Gastroesophageal sphincter (tissue), 4 donors: ENCODE measurements at regions not wholly inside any gene's neighbourhood (a gene's known extent, or its start where the extent isn't known, plus 50 kb on each side); places are given as distances from the start of the nearest gene placed in this dataset.
"Not testable (repeated sequence)": the region's sequence is repeated elsewhere in the genome, so short reads cannot be mapped to it uniquely, and the experiment has no call there.

ENCODE experiments used
- ATAC-seq: fragments of 150-250 bp; one replicate; pipeline ENCODE4 v1.9.1; 2016; ENCODE audit warnings: mild to moderate bottlenecking, moderate library complexity
- H3K27ac ChIP-seq, 4 donors: fragments of 200-600 bp; sonication (generic) in 3 of 4; 1 replicate in 3 of 4; 2 replicates in 1 of 4; pipeline ENCODE4 v1.5.1; 2016 to 2019
- H3K27me3 ChIP-seq: fragments of 200-600 bp; sonication (generic); one replicate; pipeline ENCODE4 v1.5.1; 2019
- H3K36me3 ChIP-seq, 2 donors: fragments of 200-600 bp; sonication (generic); one replicate each; pipeline ENCODE4 v1.5.1; 2019; ENCODE audit warnings: control low read depth in 1 of 2
- H3K4me1 ChIP-seq, 3 donors: fragments of 200-600 bp; sonication (generic); 1 replicate in 2 of 3; 2 replicates in 1 of 3; pipeline ENCODE4 v1.5.1; 2016 to 2019; ENCODE audit warnings: control low read depth in 2 of 3
- H3K4me3 ChIP-seq, 2 donors: fragments of 200-600 bp; sonication (generic); one replicate each; pipeline ENCODE4 v1.5.1; 2019; ENCODE audit warnings: mild to moderate bottlenecking in 1 of 2, moderate library complexity in 1 of 2
- H3K9me3 ChIP-seq, 3 donors: fragments of 200-600 bp; sonication (generic); one replicate each; pipeline ENCODE4 v1.5.1; 2017 to 2019; ENCODE audit warnings: control low read depth in 2 of 3
- CTCF ChIP-seq, 4 experiments: fragments of 200-600 bp in 2 of 4; fragments of 450-650 bp in 2 of 4; sonication (generic) in 1 of 4; IDR thresholded peaks; one replicate each; pipeline ENCODE4 v1.5.1; 2017 to 2019; ENCODE audit warnings: antibody characterized with exemption in 4 of 4, mild to moderate bottlenecking in 2 of 4, moderate library complexity in 2 of 4
- EP300 ChIP-seq: sonication (generic); formaldehyde crosslinking; IDR thresholded peaks from one replicate; pipeline ENCODE4 v1.6.1; 2017; ENCODE audit warnings: antibody characterized with exemption, mild to moderate bottlenecking
- POLR2A ChIP-seq, 2 donors: fragments of 450-650 bp; IDR thresholded peaks; one replicate each; pipeline ENCODE4 v1.6.1; 2017; ENCODE audit warnings: antibody characterized with exemption in 2 of 2, mild to moderate bottlenecking in 2 of 2, moderate library complexity in 1 of 2
- POLR2AphosphoS5 ChIP-seq: sonication (generic); formaldehyde crosslinking; IDR thresholded peaks from one replicate; pipeline ENCODE4 v1.6.1; 2017; ENCODE audit warnings: antibody characterized with exemption
- WGBS, 2 donors: methylation state at CpG; one replicate each; pipeline ENCODE4 v1.1.5; 2018; ENCODE audit warnings: low coverage in 1 of 2; 5-methylcytosine and 5-hydroxymethylcytosine counted together

GRCh38 chr3:66642019-66642418, 141.2 kb upstream of the LRIG1 start:
- no peak for TF ChIP-seq POLR2A (IDR thresholded peaks at IDR 0.05)
- no peak for TF ChIP-seq POLR2AphosphoS5
- no peak for TF ChIP-seq CTCF (IDR thresholded peaks at IDR 0.05)
- TF ChIP-seq EP300: no peak
- Histone ChIP-seq H3K36me3 (no peaks in the 10 kb centered on the region), H3K4me1 (no peaks in the 10 kb centered on the region), H3K27ac (no peak overlapping the region), H3K9me3 (peaks cover 0 to 5% (median 0%) of the 10 kb centered on the region in 3 donors), H3K27me3 (no peaks in the 10 kb centered on the region), H3K4me3 (no peak overlapping the region)
- 85 to 88% methylated on average over 4 of the region's 4 CpGs for WGBS, 2 donors
- no peak for ATAC-seq

DNA sequence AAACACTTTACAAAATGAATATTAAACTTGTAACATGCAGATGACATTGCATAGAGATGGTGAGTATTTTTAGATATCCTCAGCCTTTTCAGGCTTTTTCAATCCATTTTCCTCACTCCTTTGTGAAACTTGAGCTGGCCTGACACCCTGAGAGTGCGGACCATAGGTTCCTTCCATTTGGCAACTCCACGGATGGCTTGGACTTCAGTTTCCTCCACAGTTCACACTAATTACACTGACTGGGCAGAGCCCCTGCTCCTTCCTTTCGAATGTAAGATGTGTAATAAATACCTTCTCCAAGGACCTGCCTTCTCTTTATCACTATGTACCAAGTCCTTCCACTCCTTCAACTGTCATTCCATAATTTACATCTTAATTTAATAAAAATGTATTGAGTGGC, 141.7 kb upstream of the LRIG1 start:
- Histone ChIP-seq H3K36me3 (no peaks in the 10 kb centered on the region), H3K9me3 (peaks cover 0 to 5% (median 0%) of the 10 kb centered on the region in 3 donors), H3K4me1 (no peaks in the 10 kb centered on the region), H3K27ac (no peak overlapping the region), H3K4me3 (no peak overlapping the region), H3K27me3 (no peaks in the 10 kb centered on the region)
- WGBS, 2 donors: 68 to 72% methylated on average over 2 to 3 of the region's 3 CpGs
- no peak for TF ChIP-seq POLR2A (IDR thresholded peaks at IDR 0.05)
- no peak for TF ChIP-seq EP300
- no peak for TF ChIP-seq POLR2AphosphoS5
- no peak for TF ChIP-seq CTCF (IDR thresholded peaks at IDR 0.05)
- no peak for ATAC-seq

DNA sequence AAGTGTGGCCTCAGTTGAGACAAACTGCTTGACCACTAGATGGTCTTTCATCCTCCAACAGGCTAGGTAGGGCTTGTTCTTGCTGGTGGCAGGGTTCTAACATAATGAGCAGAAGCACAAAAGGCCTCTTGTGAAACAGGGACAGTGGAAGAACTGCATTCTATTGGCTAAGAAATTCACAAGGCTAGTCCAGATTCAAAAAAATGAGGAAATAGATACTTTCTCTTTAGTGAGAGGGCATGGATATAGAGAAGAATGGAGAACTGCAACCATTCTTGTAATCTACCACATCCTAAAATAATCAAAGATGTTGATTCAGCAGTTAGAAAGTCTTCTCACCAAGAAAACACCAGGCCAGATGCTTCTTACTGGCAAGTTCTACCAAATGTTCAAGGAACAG, 143.7 kb upstream of the LRIG1 start:
- TF ChIP-seq POLR2AphosphoS5 (no peak), CTCF (IDR thresholded peaks at IDR 0.05) (no peak), EP300 (no peak), POLR2A (IDR thresholded peaks at IDR 0.05) (no peak)
- no peaks in the 10 kb centered on the region for H3K27me3 ChIP-seq
- H3K4me3 ChIP-seq: no peak overlapping the region
- H3K27ac ChIP-seq: no peak overlapping the region
- no peaks in the 10 kb centered on the region for H3K4me1 ChIP-seq
- peaks cover 0 to 5% (median 0%) of the 10 kb centered on the region in 3 donors for H3K9me3 ChIP-seq
- H3K36me3 ChIP-seq: no peaks in the 10 kb centered on the region
- ATAC-seq: no peak

GRCh38 chr3:66648975-66649374, 148.2 kb upstream of the LRIG1 start:
- ATAC-seq: no peak
- TF ChIP-seq EP300: no peak
- no peak for TF ChIP-seq POLR2AphosphoS5
- TF ChIP-seq POLR2A (IDR thresholded peaks at IDR 0.05): no peak
- Histone ChIP-seq H3K27ac (no peak overlapping the region), H3K4me3 (no peak overlapping the region), H3K27me3 (no peaks in the 10 kb centered on the region), H3K4me1 (no peaks in the 10 kb centered on the region), H3K9me3 (peaks cover 0 to 5% (median 0%) of the 10 kb centered on the region in 3 donors), H3K36me3 (no peaks in the 10 kb centered on the region)
- 60 to 75% methylated on average over 1 of the region's 1 CpG for WGBS, 2 donors

- ATAC-seq, H3K9me3 ChIP-seq, H3K4me3 ChIP-seq, H3K27me3 ChIP-seq, H3K36me3 ChIP-seq, H3K27ac ChIP-seq: not testable (repeated sequence)
- peaks cover 0 to 12% (median 0%) of the 10 kb centered on the region in 3 donors for H3K4me1 ChIP-seq
- no CpG with 5 or more reads among the region's 29 CpGs for WGBS, 2 donors
Observed at GRCh38 chr3:66651520-66651919, 150.7 kb upstream of the LRIG1 start.

DNA sequence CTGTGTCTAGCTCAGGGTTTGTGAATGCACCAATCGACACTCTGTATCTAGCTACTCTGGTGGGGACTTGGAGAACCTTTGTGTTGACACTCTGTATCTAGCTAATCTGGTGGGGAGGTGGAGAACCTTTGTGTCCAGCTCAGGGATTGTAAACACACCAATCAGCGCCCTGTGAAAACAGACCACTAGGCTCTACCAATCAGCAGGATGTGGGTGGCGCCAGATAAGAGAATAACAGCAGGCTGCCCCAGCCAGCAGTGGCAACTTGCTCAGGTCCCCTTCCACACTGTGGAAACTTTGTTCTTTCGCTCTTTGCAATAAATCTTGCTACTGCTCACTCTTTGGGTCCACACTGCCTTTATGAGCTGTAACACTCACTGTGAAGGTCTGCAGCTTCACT, 151.3 kb upstream of the LRIG1 start:
- H3K4me3 ChIP-seq, H3K27me3 ChIP-seq, ATAC-seq, H3K27ac ChIP-seq, H3K36me3 ChIP-seq, H3K9me3 ChIP-seq: not testable (repeated sequence)
- WGBS, 2 donors: 100% methylated on average over 1 to 2 of the region's 4 CpGs
- H3K4me1 ChIP-seq: peaks cover 0 to 12% (median 0%) of the 10 kb centered on the region in 3 donors

GRCh38 chr3:66655044-66655443, 154.2 kb upstream of the LRIG1 start:
- no peaks in the 10 kb centered on the region for H3K27me3 ChIP-seq
- no peak overlapping the region for H3K4me3 ChIP-seq
- no peak overlapping the region for H3K27ac ChIP-seq
- peaks cover 0 to 12% (median 0%) of the 10 kb centered on the region in 3 donors for H3K4me1 ChIP-seq
- no peaks in the 10 kb centered on the region for H3K9me3 ChIP-seq
- ATAC-seq: no peak
- 58 to 75% methylated on average over 2 of the region's 3 CpGs for WGBS, 2 donors
- TF ChIP-seq EP300 (no peak), POLR2AphosphoS5 (no peak), POLR2A (IDR thresholded peaks at IDR 0.05) (no peak), CTCF (IDR thresholded peaks at IDR 0.05) (no peak)
- H3K36me3 ChIP-seq: no peaks in the 10 kb centered on the region
